GM23338 (cell line): ENCODE measurements at regions not wholly inside any gene's neighbourhood (a gene's known extent, or its start where the extent isn't known, plus 50 kb on each side); places are given as distances from the start of the nearest gene placed in this dataset.
"Not testable (repeated sequence)": the region's sequence is repeated elsewhere in the genome, so short reads cannot be mapped to it uniquely, and the experiment has no call there.

ENCODE experiments used
- CREB1 ChIP-seq: fragments of 250-450 bp; sonication (Bioruptor Pico); IDR thresholded peaks from 2 replicates; pipeline ENCODE4 v1.5.0; 2020; ENCODE audit warnings: low read depth, mild to moderate bottlenecking, moderate library complexity
- CTCF ChIP-seq, 2 experiments: fragments of 200-600 bp in 1 of 2; sonication (generic) in 1 of 2; conservative IDR thresholded peaks; 2 replicates each; pipeline versions ENCODE4 v1.5.1 to v1.6.1; 2016 to 2017; ENCODE audit warnings: antibody characterized with exemption in 2 of 2, low read depth in 2 of 2, mild to moderate bottlenecking in 2 of 2, moderate library complexity in 1 of 2
- EZH2 ChIP-seq: fragments of 200-600 bp; sonication (generic); IDR thresholded peaks from one replicate; pipeline ENCODE4 v1.8.0; 2017; ENCODE audit warnings: antibody characterized with exemption, mild to moderate bottlenecking, low read depth; ENCODE audit not compliant: unreplicated experiment
- EZH2phosphoT487 ChIP-seq: fragments of 200-600 bp; sonication (generic); IDR thresholded peaks from one replicate; pipeline ENCODE4 v1.8.1; 2018; ENCODE audit warnings: antibody characterized with exemption; ENCODE audit not compliant: unreplicated experiment
- JUNB ChIP-seq: IDR thresholded peaks from one replicate; pipeline ENCODE4 v1.6.1; 2016; ENCODE audit warnings: antibody characterized with exemption; ENCODE audit not compliant: unreplicated experiment
- POLR2AphosphoS5 ChIP-seq: IDR thresholded peaks from 2 replicates; pipeline ENCODE4 v1.6.1; 2016; ENCODE audit warnings: antibody characterized with exemption, low read depth
- REST ChIP-seq: IDR thresholded peaks from one replicate; pipeline ENCODE4 v1.6.1; 2018; ENCODE audit warnings: antibody characterized with exemption; ENCODE audit not compliant: unreplicated experiment
- ZNF114 ChIP-seq: fragments of 250-450 bp; sonication (Bioruptor Pico); IDR thresholded peaks from 2 replicates; pipeline ENCODE4 v1.5.0; 2020; ENCODE audit warnings: mild to moderate bottlenecking, moderate library complexity
- TF ChIP-seq, protein P1 (sequence below): IDR thresholded peaks from 2 replicates; pipeline ENCODE4 v1.6.1; 2016; ENCODE audit warnings: antibody characterized with exemption
- TF ChIP-seq, protein P2 (sequence below): fragments of 250-450 bp; sonication (Bioruptor Pico); IDR thresholded peaks from 2 replicates; pipeline ENCODE4 v1.5.0; 2020; ENCODE audit warnings: mild to moderate bottlenecking, moderate library complexity

DNA sequence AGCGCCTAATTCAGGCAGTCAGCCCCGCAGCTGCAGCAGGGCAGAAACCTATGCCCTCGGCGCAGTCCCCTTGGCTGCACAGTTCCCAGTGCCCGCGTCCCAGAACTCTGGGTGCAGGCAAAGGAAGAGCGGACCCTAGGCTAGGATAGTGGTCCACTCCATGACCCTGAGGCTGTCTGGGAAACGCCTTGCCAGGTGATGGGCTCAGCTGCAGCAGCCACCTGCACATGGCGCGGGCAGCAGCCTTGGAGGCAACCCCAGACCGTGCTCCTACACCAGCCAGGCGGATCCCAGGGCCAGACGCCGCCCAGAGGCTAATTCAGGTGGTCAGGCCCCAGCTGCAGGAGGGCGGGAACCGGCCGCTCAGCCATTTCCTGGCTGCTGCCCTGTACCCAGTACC is 83.0 kb downstream of the POTEC start:
- TF ChIP-seq CTCF (conservative IDR thresholded peaks at IDR 0.05; ENCODE audit: low read depth in 2 of 2); CREB1 (CRISPR knock-in tag); REST; EZH2; JUNB; ZNF114 (CRISPR knock-in tag); POLR2AphosphoS5; EZH2phosphoT487: not testable (repeated sequence)
- TF ChIP-seq, protein P1, sequence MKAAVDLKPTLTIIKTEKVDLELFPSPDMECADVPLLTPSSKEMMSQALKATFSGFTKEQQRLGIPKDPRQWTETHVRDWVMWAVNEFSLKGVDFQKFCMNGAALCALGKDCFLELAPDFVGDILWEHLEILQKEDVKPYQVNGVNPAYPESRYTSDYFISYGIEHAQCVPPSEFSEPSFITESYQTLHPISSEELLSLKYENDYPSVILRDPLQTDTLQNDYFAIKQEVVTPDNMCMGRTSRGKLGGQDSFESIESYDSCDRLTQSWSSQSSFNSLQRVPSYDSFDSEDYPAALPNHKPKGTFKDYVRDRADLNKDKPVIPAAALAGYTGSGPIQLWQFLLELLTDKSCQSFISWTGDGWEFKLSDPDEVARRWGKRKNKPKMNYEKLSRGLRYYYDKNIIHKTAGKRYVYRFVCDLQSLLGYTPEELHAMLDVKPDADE: not testable (repeated sequence)
- TF ChIP-seq, protein P2, sequence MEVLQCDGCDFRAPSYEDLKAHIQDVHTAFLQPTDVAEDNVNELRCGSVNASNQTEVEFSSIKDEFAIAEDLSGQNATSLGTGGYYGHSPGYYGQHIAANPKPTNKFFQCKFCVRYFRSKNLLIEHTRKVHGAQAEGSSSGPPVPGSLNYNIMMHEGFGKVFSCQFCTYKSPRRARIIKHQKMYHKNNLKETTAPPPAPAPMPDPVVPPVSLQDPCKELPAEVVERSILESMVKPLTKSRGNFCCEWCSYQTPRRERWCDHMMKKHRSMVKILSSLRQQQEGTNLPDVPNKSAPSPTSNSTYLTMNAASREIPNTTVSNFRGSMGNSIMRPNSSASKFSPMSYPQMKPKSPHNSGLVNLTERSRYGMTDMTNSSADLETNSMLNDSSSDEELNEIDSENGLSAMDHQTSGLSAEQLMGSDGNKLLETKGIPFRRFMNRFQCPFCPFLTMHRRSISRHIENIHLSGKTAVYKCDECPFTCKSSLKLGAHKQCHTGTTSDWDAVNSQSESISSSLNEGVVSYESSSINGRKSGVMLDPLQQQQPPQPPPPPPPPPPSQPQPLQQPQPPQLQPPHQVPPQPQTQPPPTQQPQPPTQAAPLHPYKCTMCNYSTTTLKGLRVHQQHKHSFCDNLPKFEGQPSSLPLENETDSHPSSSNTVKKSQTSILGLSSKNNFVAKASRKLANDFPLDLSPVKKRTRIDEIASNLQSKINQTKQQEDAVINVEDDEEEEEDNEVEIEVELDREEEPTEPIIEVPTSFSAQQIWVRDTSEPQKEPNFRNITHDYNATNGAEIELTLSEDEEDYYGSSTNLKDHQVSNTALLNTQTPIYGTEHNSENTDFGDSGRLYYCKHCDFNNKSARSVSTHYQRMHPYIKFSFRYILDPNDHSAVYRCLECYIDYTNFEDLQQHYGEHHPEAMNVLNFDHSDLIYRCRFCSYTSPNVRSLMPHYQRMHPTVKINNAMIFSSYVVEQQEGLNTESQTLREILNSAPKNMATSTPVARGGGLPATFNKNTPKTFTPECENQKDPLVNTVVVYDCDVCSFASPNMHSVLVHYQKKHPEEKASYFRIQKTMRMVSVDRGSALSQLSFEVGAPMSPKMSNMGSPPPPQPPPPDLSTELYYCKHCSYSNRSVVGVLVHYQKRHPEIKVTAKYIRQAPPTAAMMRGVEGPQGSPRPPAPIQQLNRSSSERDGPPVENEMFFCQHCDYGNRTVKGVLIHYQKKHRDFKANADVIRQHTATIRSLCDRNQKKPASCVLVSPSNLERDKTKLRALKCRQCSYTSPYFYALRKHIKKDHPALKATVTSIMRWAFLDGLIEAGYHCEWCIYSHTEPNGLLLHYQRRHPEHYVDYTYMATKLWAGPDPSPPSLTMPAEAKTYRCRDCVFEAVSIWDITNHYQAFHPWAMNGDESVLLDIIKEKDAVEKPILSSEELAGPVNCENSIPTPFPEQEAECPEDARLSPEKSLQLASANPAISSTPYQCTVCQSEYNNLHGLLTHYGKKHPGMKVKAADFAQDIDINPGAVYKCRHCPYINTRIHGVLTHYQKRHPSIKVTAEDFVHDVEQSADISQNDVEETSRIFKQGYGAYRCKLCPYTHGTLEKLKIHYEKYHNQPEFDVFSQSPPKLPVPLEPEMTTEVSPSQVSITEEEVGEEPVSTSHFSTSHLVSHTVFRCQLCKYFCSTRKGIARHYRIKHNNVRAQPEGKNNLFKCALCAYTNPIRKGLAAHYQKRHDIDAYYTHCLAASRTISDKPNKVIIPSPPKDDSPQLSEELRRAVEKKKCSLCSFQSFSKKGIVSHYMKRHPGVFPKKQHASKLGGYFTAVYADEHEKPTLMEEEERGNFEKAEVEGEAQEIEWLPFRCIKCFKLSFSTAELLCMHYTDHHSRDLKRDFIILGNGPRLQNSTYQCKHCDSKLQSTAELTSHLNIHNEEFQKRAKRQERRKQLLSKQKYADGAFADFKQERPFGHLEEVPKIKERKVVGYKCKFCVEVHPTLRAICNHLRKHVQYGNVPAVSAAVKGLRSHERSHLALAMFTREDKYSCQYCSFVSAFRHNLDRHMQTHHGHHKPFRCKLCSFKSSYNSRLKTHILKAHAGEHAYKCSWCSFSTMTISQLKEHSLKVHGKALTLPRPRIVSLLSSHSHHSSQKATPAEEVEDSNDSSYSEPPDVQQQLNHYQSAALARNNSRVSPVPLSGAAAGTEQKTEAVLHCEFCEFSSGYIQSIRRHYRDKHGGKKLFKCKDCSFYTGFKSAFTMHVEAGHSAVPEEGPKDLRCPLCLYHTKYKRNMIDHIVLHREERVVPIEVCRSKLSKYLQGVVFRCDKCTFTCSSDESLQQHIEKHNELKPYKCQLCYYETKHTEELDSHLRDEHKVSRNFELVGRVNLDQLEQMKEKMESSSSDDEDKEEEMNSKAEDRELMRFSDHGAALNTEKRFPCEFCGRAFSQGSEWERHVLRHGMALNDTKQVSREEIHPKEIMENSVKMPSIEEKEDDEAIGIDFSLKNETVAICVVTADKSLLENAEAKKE (CRISPR knock-in tag): not testable (repeated sequence)
